Lower leg skin (tissue), 3 donors: ENCODE measurements at regions not wholly inside any gene's neighbourhood (a gene's known extent, or its start where the extent isn't known, plus 50 kb on each side); places are given as distances from the start of the nearest gene placed in this dataset.
"Not testable (repeated sequence)": the region's sequence is repeated elsewhere in the genome, so short reads cannot be mapped to it uniquely, and the experiment has no call there.

Experiments
- CTCF ChIP-seq, 3 donors: fragments of 450-650 bp; IDR thresholded peaks; one replicate each; pipeline ENCODE4 v1.5.1; 2016; ENCODE audit warnings: antibody characterized with exemption in 3 of 3, mild to moderate bottlenecking in 3 of 3, moderate library complexity in 2 of 3
- POLR2A ChIP-seq, 2 donors: fragments of 450-650 bp; IDR thresholded peaks; one replicate each; pipeline ENCODE4 v1.6.1; 2016 to 2017; ENCODE audit warnings: antibody characterized with exemption in 2 of 2, mild to moderate bottlenecking in 1 of 2, moderate library complexity in 1 of 2

- not testable (repeated sequence) for TF ChIP-seq POLR2A, CTCF (IDR thresholded peaks at IDR 0.05)
Measured at GRCh38 chr10:47696170-47696569, 67.2 kb downstream of the SYT15B start.
